Amniotic stem cell (primary cell): ENCODE measurements at regions not wholly inside any gene's neighbourhood (a gene's known extent, or its start where the extent isn't known, plus 50 kb on each side); places are given as distances from the start of the nearest gene placed in this dataset.
"Not testable (repeated sequence)": the region's sequence is repeated elsewhere in the genome, so short reads cannot be mapped to it uniquely, and the experiment has no call there.

Experiments used
- DNase-seq: peaks from one replicate; lab custom pipeline; 2025; lab: John Stamatoyannopoulos, UW

DNA sequence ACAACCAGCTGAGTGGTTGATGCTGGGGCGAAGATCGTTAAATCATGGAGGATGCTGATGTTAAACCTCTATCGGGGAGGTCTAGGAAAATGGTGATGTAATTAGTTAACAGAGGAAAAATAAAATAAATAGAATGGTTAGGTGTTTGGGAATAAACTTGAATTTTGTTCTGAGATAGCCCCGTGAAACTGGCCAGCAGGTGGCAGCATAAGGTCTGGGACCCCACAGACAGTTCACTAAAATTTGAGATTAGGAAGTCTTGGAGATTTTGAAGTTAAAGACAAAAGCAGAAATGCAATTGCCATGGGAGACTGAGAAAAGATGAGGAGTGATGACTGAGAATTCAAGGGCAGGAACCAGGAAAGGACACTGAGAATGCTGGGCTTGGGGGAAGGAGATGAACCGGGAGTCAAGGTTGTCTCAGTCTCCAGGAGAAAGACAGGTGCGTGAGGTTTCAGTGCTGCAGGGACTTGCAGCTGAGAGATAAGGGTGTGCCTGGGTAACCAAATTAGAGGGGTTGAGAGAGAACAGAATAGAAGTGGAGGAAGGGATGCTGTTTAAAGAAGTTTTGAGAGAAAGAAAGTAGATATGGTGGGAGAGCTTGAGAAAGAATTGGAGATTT is 248.0 kb downstream of the ZNF92 start:
- not testable (repeated sequence) for DNase-seq

DNA sequence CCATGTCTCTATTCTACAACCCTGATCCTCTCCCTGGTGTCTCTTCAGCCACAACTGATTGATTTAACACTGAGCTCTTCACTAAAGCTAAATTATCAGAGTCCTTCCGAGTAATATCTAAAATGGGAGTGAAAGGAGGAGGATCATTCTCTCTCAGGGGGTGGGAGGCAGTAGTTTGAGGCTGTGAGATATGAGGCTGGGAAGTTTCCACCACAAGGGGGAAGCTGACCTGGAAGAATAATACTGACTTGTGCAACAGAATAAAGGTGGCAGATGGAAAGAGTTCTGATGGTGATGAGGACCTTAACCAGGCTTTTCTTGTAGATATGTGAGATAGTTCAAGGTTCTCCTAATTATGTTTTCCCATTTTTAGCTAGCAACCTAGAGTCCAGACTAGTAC is 241.6 kb upstream of the VKORC1L1 start:
- not testable (repeated sequence) for DNase-seq

DNA sequence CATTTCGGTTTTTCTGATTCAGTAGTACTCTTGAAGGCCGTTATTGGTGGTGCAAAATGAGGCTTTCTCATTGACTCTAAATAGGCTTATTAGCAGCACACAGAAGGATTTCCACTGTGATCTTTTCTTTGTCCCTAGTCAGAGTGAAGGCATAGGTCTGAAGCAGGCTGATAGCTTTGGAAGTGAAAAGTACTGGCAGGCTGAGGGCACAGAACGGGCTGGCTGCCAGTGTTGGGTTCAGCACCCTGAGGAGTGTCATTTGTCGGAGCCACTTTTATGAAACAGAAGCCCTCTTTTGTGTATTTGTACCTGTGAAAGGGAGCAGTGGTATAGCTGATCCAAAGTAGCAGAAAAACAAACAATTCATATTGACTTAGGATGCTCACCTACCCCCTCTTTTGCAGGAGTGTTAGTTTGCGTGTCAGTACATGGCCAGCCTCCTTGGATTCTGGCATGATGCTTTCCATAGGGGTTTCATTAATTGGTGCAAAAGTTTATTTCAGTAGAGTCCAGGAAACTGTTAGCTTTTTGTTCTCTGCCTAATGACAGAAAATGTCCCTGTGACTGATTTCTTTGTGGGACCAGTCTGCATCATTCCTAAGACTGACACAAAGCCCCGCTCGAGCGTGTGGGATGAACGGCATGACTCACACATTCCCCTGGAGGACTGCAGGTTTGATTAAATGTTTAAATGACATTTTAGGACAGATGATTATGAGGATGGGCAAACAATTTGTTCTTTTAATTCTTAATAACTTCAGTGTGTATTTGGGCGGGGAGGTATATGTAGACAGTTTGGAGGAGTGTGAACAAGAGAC is 239.1 kb upstream of the VKORC1L1 start:
- not testable (repeated sequence) for DNase-seq

DNA sequence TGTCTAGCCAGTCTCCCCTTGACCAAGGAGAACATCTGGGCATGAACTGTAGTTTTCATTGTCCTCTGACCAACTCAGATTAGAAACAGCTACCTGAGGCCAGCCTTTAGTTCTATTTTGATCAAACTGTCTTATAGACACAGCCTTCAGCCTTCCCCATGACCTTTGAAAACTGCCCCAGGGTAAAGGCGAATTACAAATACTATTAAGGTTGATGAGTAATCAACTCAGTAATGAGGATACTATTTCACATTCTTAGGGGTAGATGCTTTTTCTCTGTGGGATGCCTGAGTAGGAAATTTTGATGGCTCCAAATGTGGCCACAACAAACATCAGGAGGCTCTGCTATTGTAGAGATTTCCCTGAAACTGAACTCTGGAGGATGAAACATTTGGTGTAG is 234.0 kb upstream of the VKORC1L1 start:
- not testable (repeated sequence) for DNase-seq

DNA sequence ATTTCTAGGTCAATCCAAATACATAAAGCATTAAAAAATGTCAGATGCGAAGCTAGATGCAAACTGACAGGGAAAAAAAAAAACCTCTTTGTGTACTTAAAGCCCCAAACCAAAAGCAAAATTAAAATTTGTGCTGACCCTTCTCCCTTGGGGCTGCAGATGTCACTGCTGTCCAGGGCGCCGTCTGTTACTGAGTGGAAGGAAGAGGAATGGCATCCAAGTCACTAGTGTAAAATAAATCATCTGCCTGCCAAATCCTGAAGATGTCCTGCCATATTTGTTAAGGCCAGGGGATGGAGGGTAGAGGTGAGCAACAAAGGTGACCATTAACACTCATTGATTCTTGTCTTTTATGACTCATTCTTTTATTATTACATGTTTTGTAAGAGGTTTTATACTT is 233.2 kb upstream of the VKORC1L1 start:
- DNase-seq: not testable (repeated sequence)

DNA sequence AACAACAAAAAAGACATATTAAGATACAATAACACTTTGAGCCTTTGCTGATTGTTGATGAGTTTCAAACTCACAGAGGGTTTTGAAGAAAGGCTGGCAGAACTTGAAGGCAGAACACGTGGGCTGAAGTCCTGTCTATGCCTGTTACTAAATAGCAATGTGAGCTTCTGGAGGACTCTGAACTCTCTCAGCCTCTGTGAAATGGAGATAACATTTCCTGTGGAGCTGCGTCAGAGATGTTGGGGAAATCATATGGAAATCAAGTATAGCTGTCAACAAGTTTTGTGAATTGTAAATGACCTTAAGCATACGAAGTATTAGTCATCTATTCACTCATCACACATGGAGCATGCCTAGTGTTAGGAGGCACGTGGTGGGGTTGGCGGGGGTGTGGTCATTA is 229.4 kb upstream of the VKORC1L1 start:
- not testable (repeated sequence) for DNase-seq

DNA sequence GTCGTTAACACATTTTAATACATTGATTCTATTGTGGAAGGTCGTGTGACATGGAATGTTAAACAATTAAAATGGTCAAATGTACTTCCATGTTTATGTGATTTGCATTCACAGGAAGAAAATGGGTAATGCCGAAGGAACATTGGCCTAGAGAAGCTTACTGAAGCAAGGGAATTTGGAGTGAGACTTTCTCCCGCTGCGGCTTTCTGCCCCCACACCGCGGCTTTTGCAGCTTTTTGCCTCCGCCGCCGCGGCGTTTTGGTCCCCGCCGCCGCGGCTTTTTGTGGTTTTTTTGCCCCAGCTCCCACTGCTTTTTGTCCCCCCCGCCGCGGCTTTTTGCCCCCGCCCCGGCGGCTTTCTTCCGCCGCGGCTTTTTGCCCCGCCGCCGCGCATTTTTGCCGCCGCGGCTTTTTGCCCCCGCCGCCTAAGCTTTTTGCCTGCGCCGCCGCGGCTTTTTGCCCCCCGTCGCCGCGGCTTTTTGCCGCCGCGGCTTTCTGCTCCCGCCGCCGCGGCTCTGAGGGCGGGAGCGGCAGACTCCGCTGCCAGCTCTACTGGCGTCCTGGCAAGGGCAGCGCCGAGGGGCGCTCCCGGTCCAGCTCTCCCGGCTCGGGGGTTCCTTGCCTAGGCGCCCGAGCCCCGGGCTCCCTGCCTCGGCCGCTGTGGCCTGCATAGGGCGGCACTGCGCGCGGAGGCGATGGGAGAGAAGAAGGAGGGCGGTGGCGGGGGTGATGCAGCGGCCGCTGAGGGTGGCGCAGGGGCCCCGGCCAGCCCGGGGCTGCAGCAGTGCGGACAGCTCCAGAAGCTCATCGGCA is 225.5 kb upstream of the VKORC1L1 start:
- not testable (repeated sequence) for DNase-seq

DNA sequence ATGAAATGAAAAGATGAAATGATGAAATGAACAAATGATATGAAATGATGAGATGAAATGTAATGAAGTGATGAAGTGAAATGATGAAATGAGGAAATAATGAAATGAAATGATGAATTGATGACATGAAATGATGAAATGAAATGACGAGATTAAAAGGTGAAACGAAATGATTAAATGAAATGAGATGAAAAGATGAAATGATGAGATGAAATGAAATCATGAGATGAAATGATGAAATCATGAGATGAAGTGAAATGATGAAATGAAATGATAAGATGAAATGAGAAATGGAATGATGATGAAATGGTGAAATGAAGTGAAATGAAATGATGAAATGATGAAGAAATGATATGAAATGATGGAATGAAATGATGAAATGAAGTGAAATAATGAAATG is 221.7 kb upstream of the VKORC1L1 start:
- not testable (repeated sequence) for DNase-seq

DNA sequence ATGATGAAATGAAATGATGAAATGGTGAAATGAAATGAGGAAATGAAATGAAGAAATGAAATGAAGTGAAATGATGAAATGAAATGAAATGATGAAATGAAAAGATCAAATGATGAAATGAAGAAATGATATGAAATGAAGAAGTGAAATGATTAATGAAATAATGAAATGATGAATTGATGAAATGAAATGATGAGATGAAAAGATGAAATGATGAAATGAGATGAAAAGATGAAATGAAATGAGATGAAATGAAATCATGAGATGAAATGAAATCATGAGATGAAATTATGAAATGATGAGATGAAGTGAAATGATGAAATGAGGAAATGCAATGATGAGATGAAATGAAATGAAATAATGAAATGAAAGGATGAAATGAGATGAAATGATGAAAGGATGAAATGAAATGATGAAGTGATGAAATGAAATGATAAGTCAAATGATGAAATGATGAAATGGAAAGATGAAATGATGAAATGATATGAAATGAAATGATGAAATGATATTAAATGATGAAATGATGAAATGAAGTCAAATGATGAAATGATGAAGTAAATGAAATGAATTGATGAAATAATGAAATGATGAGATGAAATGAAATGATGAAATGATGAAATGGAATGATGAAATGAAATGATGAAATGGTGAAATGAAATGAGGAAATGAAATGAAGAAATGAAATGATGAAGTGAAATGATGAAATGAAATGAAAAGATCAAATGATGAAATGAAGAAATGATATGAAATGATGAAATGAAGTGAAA is 220.9 kb upstream of the VKORC1L1 start:
- DNase-seq: not testable (repeated sequence)

DNA sequence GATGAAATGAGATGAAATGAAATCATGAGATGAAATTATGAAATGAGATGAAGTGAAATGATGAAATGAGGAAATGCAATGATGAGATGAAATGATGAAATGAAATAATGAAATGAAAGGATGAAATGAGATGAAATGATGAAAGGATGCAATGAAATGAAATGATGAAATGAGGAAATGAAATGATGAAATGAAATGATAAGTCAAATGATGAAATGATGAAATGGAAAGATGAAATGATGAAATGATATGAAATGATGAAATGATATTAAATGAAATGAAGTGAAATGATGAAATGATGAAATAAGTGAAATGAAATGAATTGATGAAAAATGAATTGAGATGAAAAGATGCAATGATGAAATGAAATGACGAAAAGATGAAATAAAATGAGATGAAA is 220.2 kb upstream of the VKORC1L1 start:
- DNase-seq: not testable (repeated sequence)

DNA sequence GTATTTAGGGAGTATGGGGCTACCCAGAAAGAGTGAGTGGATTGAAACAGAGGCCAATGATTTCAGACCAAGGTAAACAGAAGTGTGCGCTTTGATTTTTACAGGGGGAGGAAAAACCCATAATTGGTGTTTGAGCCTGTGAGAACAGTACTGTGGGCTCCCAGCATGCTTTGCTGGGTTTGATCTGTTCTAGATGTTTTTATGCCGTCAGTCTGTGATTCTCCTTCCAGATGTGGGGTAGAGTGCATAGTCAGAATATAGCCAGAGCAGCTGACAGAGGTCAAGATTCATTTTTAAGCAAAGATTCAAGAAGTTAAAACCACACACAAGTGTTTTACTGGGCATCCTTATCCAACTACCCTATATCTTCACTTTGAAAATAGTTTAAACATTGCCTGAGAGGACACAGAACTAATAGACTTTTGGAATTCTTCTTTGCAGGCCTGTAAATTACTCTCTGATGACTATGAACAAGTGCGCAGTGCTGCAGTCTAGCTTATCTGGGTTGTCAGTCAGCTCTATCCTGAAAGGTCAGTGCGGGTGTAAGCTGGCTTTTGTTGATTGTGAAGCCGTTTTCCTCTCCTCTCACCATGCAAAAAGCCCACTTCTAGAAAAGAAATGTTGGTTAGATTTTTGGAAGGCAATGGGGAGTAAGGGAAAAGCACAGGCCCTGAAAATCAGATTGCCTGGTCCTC is 216.2 kb upstream of the VKORC1L1 start:
- DNase-seq: not testable (repeated sequence)

DNA sequence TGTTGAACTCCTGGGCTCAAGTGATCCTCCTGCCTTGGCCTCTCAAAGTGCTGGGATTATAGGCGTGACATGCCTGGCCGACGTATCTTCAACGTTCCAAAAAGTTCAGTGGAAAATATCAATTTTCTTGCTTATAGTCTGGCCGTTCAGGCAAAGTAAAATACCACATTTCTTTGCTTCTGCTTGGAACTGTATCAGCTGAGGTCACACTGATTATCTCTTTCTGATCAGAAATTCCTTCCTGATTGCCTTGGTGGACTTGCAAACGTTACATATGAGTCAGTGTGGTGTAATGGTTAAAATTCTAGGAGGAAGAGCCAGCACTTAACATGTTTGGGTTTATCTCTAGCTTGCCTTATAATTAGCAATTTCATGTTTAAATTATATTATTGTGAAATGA is 189.5 kb upstream of the VKORC1L1 start:
- not testable (repeated sequence) for DNase-seq

DNA sequence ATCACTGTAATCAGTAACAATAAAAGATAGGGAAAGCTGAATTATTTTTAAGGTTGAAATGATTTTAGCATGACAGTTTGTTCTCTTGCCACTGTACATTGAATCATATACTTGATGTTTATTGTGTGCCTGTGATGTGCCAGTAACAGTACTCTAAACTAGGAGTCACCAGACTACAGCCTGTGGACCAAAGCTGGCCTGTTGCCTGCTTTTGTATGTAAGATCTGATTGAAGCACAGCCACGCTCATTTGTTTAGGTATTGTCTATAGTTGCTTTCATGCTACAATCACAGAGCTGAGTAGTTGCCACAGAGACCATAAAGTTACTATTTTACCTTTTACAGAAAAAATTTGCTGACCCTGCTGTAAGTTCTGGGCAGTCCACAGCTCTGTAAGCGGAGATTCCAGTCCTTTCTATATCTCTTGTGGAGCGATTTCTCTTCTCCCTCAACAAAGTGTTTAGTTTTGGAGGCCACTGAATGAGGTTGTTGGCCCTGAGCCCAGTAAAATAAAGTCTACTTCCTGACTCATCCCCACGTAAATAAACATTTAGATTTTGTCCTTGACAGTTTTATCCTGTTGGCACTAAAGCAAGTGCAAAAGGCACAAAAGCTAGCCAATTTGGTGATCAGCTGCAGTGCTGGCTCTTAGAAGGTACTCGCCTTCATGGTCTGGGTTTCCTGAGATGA is 173.7 kb upstream of the VKORC1L1 start:
- DNase-seq: not testable (repeated sequence)

DNA sequence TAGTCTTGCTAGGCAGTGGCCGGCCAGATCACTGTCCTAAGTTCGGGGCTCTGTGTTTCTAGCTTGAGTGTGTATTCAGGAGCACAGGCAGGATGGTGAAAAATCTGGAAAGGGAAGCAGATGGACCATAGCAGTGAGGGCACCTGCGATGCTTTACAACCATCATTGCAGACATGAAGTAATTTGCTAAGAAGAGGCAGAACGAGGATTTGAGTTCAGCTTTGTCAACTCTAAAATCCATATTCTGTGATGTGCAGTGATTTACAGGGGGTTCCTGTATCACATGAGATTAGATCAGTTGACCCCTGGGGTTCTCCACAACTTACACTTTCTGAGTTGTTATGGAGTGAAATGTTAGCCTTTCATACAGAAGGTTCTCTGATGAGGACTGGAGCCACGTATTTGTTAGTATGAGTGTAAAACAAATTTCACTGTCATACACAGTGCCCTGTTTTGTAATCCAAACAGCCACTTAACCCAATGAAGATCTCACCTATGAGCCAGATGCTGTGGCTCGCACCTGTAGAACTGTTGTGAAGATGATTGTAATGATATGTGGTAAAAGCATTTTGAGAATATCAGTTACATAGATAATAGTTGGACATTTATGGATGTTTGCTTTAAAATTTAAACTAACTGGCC is 173.0 kb upstream of the VKORC1L1 start:
- not testable (repeated sequence) for DNase-seq

DNA sequence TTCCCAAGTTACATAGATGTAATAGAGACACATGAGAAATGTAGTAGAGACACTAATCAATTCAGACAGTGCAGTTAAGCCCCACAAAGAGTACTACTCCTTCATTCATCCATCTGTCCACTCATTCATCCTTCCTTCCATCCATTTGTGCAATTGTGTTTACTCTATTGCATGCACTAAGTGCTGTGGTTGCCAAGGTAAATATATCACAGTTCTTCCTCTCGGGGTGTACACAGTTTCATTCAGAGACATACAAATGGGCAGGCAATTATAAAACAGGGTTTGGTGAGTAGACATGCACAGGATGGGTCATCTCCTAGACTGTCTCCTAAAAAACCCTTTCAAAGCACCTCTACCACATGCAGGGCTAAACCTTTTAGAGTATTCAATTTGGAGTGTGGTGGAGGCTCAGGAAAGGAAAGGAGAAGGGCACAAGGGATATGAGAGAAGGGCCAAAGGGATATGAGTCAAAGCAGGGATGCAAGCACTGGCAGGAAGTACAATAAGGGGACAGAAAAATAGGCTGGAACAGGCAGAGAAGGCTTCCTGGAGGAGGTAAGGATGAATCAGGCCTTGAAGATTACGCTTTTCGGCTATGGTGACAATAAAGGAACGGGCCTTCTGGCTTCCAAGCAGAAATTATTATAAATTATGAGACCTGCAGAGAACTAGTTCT is 153.6 kb upstream of the VKORC1L1 start:
- not testable (repeated sequence) for DNase-seq

DNA sequence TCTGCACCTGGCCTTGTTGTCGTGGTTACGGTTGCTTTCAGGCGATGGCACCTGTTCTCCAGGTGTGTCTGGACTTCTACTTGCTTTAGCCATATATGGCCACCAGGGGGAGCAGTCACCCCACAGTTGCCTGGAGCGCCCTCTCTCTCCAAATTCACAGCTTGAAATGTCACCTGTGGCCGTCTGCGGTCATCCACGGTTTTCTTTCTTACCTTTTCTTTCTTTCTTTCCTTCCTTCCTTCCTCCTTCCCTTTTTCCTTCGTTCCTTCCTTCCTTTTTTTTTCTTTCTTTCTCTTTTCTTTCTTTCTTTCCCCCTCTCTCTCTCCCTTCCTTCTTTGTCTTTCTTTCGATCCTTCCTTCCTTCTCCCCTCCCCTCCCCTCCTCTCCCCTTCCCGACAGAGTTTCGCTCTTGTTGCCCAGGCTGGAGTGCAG is 150.5 kb upstream of the VKORC1L1 start:
- no peak for DNase-seq

DNA sequence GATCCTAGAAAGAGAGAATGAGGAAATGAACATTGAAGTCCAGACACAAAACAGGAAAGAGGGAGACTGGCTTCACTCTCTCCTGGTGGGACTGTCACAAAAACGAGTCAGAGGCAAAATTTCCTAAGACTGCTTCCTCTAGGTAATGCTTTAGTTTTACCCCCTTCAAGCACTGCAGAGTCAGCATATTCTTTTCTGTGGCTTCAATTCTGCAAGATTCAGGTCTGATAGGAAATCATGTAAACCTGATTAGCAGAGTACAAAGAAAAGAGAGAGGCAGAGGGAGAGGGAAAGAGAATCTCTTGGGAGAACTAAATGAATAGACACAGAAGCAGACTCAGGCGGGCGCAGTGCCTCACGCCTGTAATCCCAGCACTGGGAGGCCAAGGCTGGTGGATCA is 145.7 kb upstream of the VKORC1L1 start:
- DNase-seq: not testable (repeated sequence)

DNA sequence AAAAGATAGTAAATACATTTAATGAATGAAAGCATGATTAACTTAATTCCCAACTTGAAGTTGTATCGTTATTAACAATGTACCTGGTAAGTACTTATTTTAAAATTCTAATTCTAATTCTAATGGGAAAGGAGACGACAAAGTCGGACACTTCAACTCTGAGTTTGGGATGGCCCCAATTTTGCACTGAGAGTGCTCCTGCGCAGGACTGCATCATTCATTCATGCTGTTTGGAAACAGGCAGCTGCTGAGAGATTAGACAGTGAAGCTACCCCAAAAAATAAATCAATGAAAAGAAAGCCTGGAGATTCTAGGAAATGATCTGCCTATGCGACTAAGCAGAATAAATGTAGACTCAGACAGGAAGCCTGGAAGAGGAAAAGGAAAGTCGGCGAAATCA is 141.7 kb upstream of the VKORC1L1 start:
- no peak for DNase-seq

DNA sequence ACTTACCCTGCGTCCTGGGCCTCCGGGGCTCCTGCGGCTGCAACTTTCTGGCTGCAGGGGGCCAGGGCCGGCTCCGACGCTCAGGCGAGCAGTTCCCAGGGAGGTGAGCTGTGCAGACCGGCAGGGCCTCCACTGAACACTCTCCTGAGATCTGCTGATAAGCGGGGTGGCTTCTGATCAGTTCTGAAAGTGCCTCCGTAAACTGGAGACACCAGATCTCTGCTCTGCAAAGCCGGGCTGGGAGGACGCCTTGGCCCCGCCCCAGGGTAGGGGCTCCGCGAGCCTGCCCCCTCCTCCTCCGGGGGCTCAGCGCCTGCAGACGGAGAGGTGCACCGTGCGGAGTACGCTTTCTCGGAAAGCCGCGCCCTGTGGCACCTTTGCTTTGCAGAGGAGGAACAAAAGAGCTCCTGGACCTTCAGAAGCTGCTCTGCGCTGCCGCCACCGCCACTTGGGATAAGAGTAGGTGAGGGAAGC is 141.3 kb upstream of the VKORC1L1 start:
- DNase-seq: no peak
